Ishikawa (cell line): ENCODE measurements at regions not wholly inside any gene's neighbourhood (a gene's known extent, or its start where the extent isn't known, plus 50 kb on each side); places are given as distances from the start of the nearest gene placed in this dataset.
A peak's percentile ranks its signal among the peaks of the same experiment; 100 is the strongest.

Experiments
- CEBPB ChIP-seq: IDR thresholded peaks from 2 replicates; pipeline ENCODE4 v1.6.1; 2012
- CREB1 ChIP-seq: IDR thresholded peaks from 2 replicates; pipeline ENCODE4 v1.6.1; 2012; ENCODE audit warnings: low read depth
- EGR1 ChIP-seq: IDR thresholded peaks from 2 replicates; pipeline ENCODE4 v1.6.1; 2012
- EP300 ChIP-seq: IDR thresholded peaks from 2 replicates; pipeline ENCODE4 v1.6.1; 2012; ENCODE audit warnings: borderline replicate concordance
- FOXM1 ChIP-seq: IDR thresholded peaks from 2 replicates; pipeline ENCODE4 v1.6.1; 2012; ENCODE audit warnings: low read depth, borderline replicate concordance
- MAX ChIP-seq: IDR thresholded peaks from 2 replicates; pipeline ENCODE4 v1.6.1; 2012
- NFIC ChIP-seq: IDR thresholded peaks from 2 replicates; pipeline ENCODE4 v1.6.1; 2012
- RAD21 ChIP-seq: IDR thresholded peaks from 2 replicates; pipeline ENCODE4 v1.6.1; 2012; ENCODE audit warnings: low read depth
- REST ChIP-seq: IDR thresholded peaks from 2 replicates; pipeline ENCODE4 v1.6.1; 2012; ENCODE audit warnings: low read depth, mild to moderate bottlenecking
- TAF1 ChIP-seq: IDR thresholded peaks from 2 replicates; pipeline ENCODE4 v1.6.1; 2012; ENCODE audit warnings: low read depth, mild to moderate bottlenecking
- TCF12 ChIP-seq: IDR thresholded peaks from 2 replicates; pipeline ENCODE4 v1.6.1; 2012; ENCODE audit warnings: low read depth
- TEAD4 ChIP-seq: IDR thresholded peaks from 2 replicates; pipeline ENCODE4 v1.6.1; 2012
- USF1 ChIP-seq: IDR thresholded peaks from 2 replicates; pipeline ENCODE4 v1.6.1; 2012
- YY1 ChIP-seq: IDR thresholded peaks from 2 replicates; pipeline ENCODE4 v1.6.1; 2012; ENCODE audit warnings: low read depth
- ZBTB7A ChIP-seq: IDR thresholded peaks from 2 replicates; pipeline ENCODE4 v1.6.1; 2012; ENCODE audit warnings: low read depth

- TF ChIP-seq FOXM1 (no peak), NFIC (no peak), USF1 (no peak), ZBTB7A (no peak), RAD21 (no peak), CEBPB (no peak), TAF1 (no peak)
Measured at GRCh38 chr2:220044383-220044782, 417.0 kb downstream of the SLC4A3 start.

GRCh38 chr2:220046507-220046906 is 419.1 kb downstream of the SLC4A3 start:
- TF ChIP-seq NFIC (no peak), CEBPB (no peak), FOXM1 (no peak)

GRCh38 chr2:220051716-220052115 is 424.3 kb downstream of the SLC4A3 start:
- TF ChIP-seq EP300 = no peak
- TF ChIP-seq MAX = no peak
- no peak for TF ChIP-seq RAD21
- TF ChIP-seq CREB1 = no peak
- TF ChIP-seq TCF12 = no peak
- TF ChIP-seq EGR1 = no peak
- TF ChIP-seq YY1 = no peak
- no peak for TF ChIP-seq CEBPB
- TF ChIP-seq NFIC = no peak
- no peak for TF ChIP-seq TAF1
- no peak for TF ChIP-seq REST
- no peak for TF ChIP-seq FOXM1

GRCh38 chr2:220053919-220054318 is 426.5 kb downstream of the SLC4A3 start:
- TF ChIP-seq EP300 (no peak), NFIC (no peak), CEBPB (no peak), TEAD4 (no peak), RAD21 (peak; percentile 35; the same call in 1 of the 2 replicates)

GRCh38 chr2:220057391-220057790 is 430.0 kb downstream of the SLC4A3 start:
- TF ChIP-seq MAX = no peak
- no peak for TF ChIP-seq FOXM1
- TF ChIP-seq ZBTB7A = no peak

- TF ChIP-seq RAD21 (no peak), TAF1 (no peak), YY1 (no peak), CEBPB (no peak), USF1 (no peak), REST (no peak), ZBTB7A (no peak), TEAD4 (no peak), MAX (no peak), EGR1 (no peak), FOXM1 (no peak), NFIC (no peak)
Measured at GRCh38 chr2:220057916-220058315, 430.5 kb downstream of the SLC4A3 start.
